Prostate gland (tissue), 2 donors: ENCODE measurements at regions not wholly inside any gene's neighbourhood (a gene's known extent, or its start where the extent isn't known, plus 50 kb on each side); places are given as distances from the start of the nearest gene placed in this dataset.

Source experiments
- DNase-seq: peaks from one replicate; pipeline ENCODE4 v3.0.0-alpha.2; 2019; ENCODE audit warnings: low spot score
- H3K27ac ChIP-seq, 2 donors: fragments of 200-600 bp; sonication (generic); 2 replicates each; pipeline ENCODE4 v1.5.1; 2017 to 2019
- H3K27me3 ChIP-seq: fragments of 200-600 bp; sonication (generic); replicated peaks from 2 replicates; pipeline ENCODE4 v1.5.1; 2019; ENCODE audit not compliant: insufficient read depth
- H3K36me3 ChIP-seq, 2 donors: fragments of 200-600 bp; sonication (generic); 1 replicate in 1 of 2; 2 replicates in 1 of 2; pipeline versions ENCODE4 v1.5.1 to v1.8.1; 2017 to 2019
- H3K4me1 ChIP-seq: fragments of 200-600 bp; sonication (generic); replicated peaks from 2 replicates; pipeline ENCODE4 v1.5.1; 2019
- H3K4me3 ChIP-seq, 2 donors: fragments of 200-600 bp; sonication (generic); 2 replicates each; pipeline ENCODE4 v1.5.1; 2017 to 2019
- H3K9me3 ChIP-seq: fragments of 200-600 bp; sonication (generic); 2 replicates; pipeline ENCODE4 v1.5.1; 2017
- CTCF ChIP-seq, 4 experiments: fragments of 200-600 bp in 2 of 4; fragments of 450-650 bp in 2 of 4; sonication (generic) in 2 of 4; IDR thresholded peaks; 1 replicate in 3 of 4; 2 replicates in 1 of 4; pipeline ENCODE4 v1.5.1; 2016 to 2019; ENCODE audit warnings: antibody characterized with exemption in 4 of 4, mild to moderate bottlenecking in 2 of 4, moderate library complexity in 2 of 4
- POLR2A ChIP-seq: fragments of 450-650 bp; IDR thresholded peaks from one replicate; pipeline ENCODE4 v1.6.1; 2016; ENCODE audit warnings: antibody characterized with exemption, mild to moderate bottlenecking
- POLR2AphosphoS5 ChIP-seq: sonication (generic); formaldehyde crosslinking; IDR thresholded peaks from one replicate; pipeline ENCODE4 v1.6.1; 2017; ENCODE audit warnings: antibody characterized with exemption
- WGBS: methylation state at CpG from one replicate; pipeline ENCODE4 v1.1.5; 2018; 5-methylcytosine and 5-hydroxymethylcytosine counted together
- intact Hi-C: fragments of 100-400 bp; cut with DNase I; formaldehyde crosslinking; loops from one replicate; pipeline ENCODE4 v1.14.2; 2022

DNA sequence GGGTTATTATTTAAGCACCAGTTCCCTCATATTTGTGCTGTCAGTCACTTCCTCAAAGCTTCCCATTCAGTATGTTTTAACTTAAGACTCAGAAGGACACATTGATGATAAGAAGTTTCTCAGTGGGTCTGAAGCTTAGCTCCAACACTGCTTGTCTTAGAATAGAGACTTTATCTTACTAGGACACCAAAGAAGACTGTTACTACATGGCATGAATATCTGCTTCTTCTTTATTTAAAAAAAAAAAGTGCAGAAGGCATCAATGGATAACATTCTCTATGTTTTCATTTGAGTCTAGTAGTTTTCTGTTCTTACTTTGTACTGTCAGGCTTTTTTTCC is 404.2 kb downstream of the DAD1 start:
- intact Hi-C loops, result no loop called here
- Histone ChIP-seq H3K27me3 (no peaks in the 10 kb centered on the region), H3K4me1 (no peaks in the 10 kb centered on the region), H3K9me3 (no peaks in the 10 kb centered on the region), H3K36me3 (no peaks in the 10 kb centered on the region), H3K4me3 (no peak overlapping the region), H3K27ac (no peak overlapping the region)
- TF ChIP-seq POLR2A, result no peak
- no peak for TF ChIP-seq CTCF (IDR thresholded peaks at IDR 0.05)
- no peak for TF ChIP-seq POLR2AphosphoS5
- DNase-seq, result no peak

DNA sequence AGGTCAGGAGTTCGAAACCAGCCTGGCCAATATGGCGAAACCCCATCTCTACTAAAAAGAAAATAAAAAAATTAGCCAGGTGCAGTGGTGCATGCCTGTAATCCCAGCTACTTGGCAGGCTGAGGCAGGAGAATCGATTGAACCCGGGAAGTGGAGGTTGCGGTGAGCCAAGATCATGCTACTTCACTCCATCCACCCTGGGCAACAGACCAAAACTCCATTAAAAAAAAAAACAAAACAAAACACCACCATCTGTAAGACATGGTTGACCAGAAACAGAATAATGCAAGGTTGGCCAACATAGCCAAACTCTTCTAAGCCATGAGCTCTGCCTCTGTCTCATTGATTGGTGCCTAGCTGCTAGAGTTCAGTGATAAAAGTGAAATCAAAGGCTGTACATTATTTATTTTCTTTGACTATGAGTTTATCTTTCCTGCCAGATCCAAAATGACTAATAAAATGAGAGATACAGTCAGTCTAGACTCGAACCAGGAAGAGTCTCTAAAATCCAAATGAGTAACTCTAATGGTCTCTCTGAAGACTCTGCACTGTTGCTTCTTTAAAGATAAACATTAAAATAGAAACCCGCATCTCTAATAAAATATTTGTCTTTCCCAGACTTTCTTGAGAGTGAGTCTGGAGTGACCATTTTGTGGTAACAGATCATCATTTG is 404.7 kb downstream of the DAD1 start:
- no peaks in the 10 kb centered on the region for H3K4me1 ChIP-seq
- H3K27me3 ChIP-seq, result no peaks in the 10 kb centered on the region
- DNase-seq, result no peak
- no peak overlapping the region for H3K27ac ChIP-seq
- WGBS, result 67% methylated on average over 7 of the region's 7 CpGs
- intact Hi-C loops, result no loop called here
- no peaks in the 10 kb centered on the region for H3K36me3 ChIP-seq
- TF ChIP-seq POLR2A (no peak), POLR2AphosphoS5 (no peak), CTCF (IDR thresholded peaks at IDR 0.05) (no peak)
- no peaks in the 10 kb centered on the region for H3K9me3 ChIP-seq
- H3K4me3 ChIP-seq, result no peak overlapping the region

GRCh38 chr14:22180045-22180444 is 409.0 kb downstream of the DAD1 start:
- H3K4me3 ChIP-seq, result no peak overlapping the region
- TF ChIP-seq POLR2A (no peak), CTCF (IDR thresholded peaks at IDR 0.05) (no peak), POLR2AphosphoS5 (no peak)
- intact Hi-C loops, result no loop called here
- H3K27ac ChIP-seq, result no peak overlapping the region
- no peaks in the 10 kb centered on the region for H3K4me1 ChIP-seq
- no peak for DNase-seq
- WGBS, result 100% methylated on average over 1 of the region's 1 CpG
- no peaks in the 10 kb centered on the region for H3K9me3 ChIP-seq
- H3K36me3 ChIP-seq, result no peaks in the 10 kb centered on the region
- no peaks in the 10 kb centered on the region for H3K27me3 ChIP-seq

GRCh38 chr14:22179190-22179589 is 409.8 kb downstream of the DAD1 start:
- H3K27ac ChIP-seq, result no peak overlapping the region
- DNase-seq, result no peak
- 74% methylated on average over 3 of the region's 3 CpGs for WGBS
- H3K36me3 ChIP-seq, result no peaks in the 10 kb centered on the region
- intact Hi-C loops, result no loop called here
- no peaks in the 10 kb centered on the region for H3K9me3 ChIP-seq
- no peaks in the 10 kb centered on the region for H3K27me3 ChIP-seq
- H3K4me1 ChIP-seq, result no peaks in the 10 kb centered on the region
- no peak for TF ChIP-seq POLR2A
- H3K4me3 ChIP-seq, result no peak overlapping the region

DNA sequence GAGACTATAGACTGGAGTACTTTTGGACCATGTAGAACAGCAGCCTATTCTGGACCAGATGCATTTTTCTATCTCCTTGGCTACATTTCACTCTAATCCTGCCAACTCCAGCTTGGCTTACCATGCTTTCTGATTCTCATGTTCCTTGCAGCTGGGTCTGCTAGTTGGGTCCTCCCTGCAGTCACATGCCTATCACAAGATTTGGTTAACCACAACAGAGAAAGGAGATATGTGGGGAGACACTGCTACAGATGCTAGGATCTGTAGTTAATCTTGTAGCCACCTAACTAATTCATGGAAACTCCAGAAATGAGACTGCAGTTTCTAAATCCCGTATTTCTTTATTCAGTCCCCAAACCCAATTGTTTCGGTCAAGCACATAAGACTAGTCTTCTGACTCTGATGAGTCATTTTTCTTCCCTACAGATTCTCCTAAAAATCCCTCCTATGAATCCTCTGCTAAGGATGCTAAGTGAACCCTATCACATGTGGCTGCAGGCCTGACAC is 410.6 kb downstream of the DAD1 start:
- TF ChIP-seq POLR2AphosphoS5 (no peak), CTCF (IDR thresholded peaks at IDR 0.05) (no peak), POLR2A (no peak)
- Histone ChIP-seq H3K4me3 (no peak overlapping the region), H3K27me3 (no peaks in the 10 kb centered on the region), H3K27ac (no peak overlapping the region), H3K9me3 (no peaks in the 10 kb centered on the region), H3K4me1 (no peaks in the 10 kb centered on the region), H3K36me3 (no peaks in the 10 kb centered on the region)
- intact Hi-C loops, result no loop called here
- 93% methylated on average over 2 of the region's 2 CpGs for WGBS
- no peak for DNase-seq
